A673 (cell line): ENCODE measurements at regions not wholly inside any gene's neighbourhood (a gene's known extent, or its start where the extent isn't known, plus 50 kb on each side); places are given as distances from the start of the nearest gene placed in this dataset.

Experiments
- BruUV-seq: library from RNA; stranded (reverse); fragments of 400-500 nt; replicated peaks from 2 replicates; lab custom pipeline; 2021; lab: Mats Ljungman, UMichigan
- CTCF ChIA-PET: fragments of 300-600 bp; sonication (Branson Sonifier 250); formaldehyde crosslinking; loops from one replicate; lab custom pipeline; 2022; ENCODE audit warnings: antibody characterized with exemption; lab: Charles Lee
- POLR2A ChIA-PET: fragments of 300-600 bp; sonication (Branson Sonifier 250); formaldehyde crosslinking; loops from one replicate; lab custom pipeline; 2022; ENCODE audit warnings: antibody characterized with exemption; ENCODE audit not compliant: low non-redundant PET; lab: Charles Lee
- DNase-seq: peaks from one replicate; pipeline ENCODE4 v3.0.0-alpha.2; 2015; ENCODE audit warnings: low spot score
- H3K27ac ChIP-seq: fragments of 200-600 bp; sonication (generic); 2 replicates; pipeline ENCODE4 v1.5.1; 2016; ENCODE audit warnings: mixed run types, low read depth, mild to moderate bottlenecking, mixed read lengths, antibody characterized with exemption, low read length; ENCODE audit not compliant: poor library complexity, severe bottlenecking
- H3K27me3 ChIP-seq: fragments of 200-600 bp; sonication (generic); replicated peaks from 2 replicates; pipeline ENCODE4 v1.6.1; 2017; ENCODE audit warnings: mixed run types, low read depth, mild to moderate bottlenecking, mixed read lengths, antibody characterized with exemption, low read length; ENCODE audit not compliant: insufficient read depth, poor library complexity
- H3K36me3 ChIP-seq: fragments of 200-600 bp; sonication (generic); 2 replicates; pipeline ENCODE4 v1.6.1; 2016; ENCODE audit warnings: mixed run types, mild to moderate bottlenecking, mixed read lengths, antibody characterized with exemption, low read length; ENCODE audit not compliant: insufficient read depth, poor library complexity, severe bottlenecking
- H3K4me1 ChIP-seq: fragments of 200-600 bp; sonication (generic); 2 replicates; pipeline ENCODE4 v1.6.1; 2017; ENCODE audit warnings: mixed run types, mild to moderate bottlenecking, mixed read lengths, antibody characterized with exemption, low read length; ENCODE audit not compliant: insufficient read depth, poor library complexity, severe bottlenecking
- H3K4me3 ChIP-seq: fragments of 200-600 bp; sonication (generic); 2 replicates; pipeline ENCODE4 v1.5.1; 2016; ENCODE audit warnings: low read depth, mixed run types, mild to moderate bottlenecking, mixed read lengths, low read length; ENCODE audit not compliant: poor library complexity, severe bottlenecking
- H3K9me3 ChIP-seq: fragments of 200-600 bp; sonication (generic); 2 replicates; pipeline ENCODE4 v1.6.1; 2016; ENCODE audit warnings: mixed run types, low read depth, mild to moderate bottlenecking, mixed read lengths, antibody characterized with exemption, low read length; ENCODE audit not compliant: poor library complexity, severe bottlenecking
- CTCF ChIP-seq: fragments of 300-800, 200-600 bp; sonication (generic); conservative IDR thresholded peaks from 2 replicates; pipeline ENCODE4 v1.5.1; 2017; ENCODE audit warnings: low read depth, mild to moderate bottlenecking, antibody characterized with exemption, low read length, moderate library complexity, mixed read lengths
- EZH2 ChIP-seq: fragments of 200-600 bp; sonication (generic); IDR thresholded peaks from 2 replicates; pipeline ENCODE4 v1.6.1; 2017; ENCODE audit warnings: borderline replicate concordance, low read depth, mild to moderate bottlenecking, mixed read lengths, antibody characterized with exemption, low read length; ENCODE audit not compliant: poor library complexity, severe bottlenecking
- intact Hi-C: fragments of 100-400 bp; cut with micrococcal nuclease; formaldehyde crosslinking; loops from one replicate; pipeline ENCODE4 v1.10.0; 2022; ENCODE audit not compliant: unreplicated experiment

GRCh38 chr12:61011767-61012423 is 1248.3 kb upstream of the USP15 start:
- no peak overlapping the region for H3K27ac ChIP-seq
- ChIA-PET CTCF (no interaction called here), POLR2A (no interaction called here)
- H3K36me3 ChIP-seq, result no peaks in the 10 kb centered on the region
- TF ChIP-seq EZH2 (no peak), CTCF (no peak)
- BruUV-seq, result no TSS peak
- no peaks in the 10 kb centered on the region for H3K9me3 ChIP-seq
- intact Hi-C loops, result no loop called here
- H3K4me3 ChIP-seq, result no peak overlapping the region
- H3K4me1 ChIP-seq, result no peaks in the 10 kb centered on the region
- DNase-seq, result no peak
- H3K27me3 ChIP-seq, result no peaks in the 10 kb centered on the region

- intact Hi-C loops, result no loop called here
- Histone ChIP-seq H3K27ac (no peak overlapping the region), H3K9me3 (no peaks in the 10 kb centered on the region), H3K4me1 (no peaks in the 10 kb centered on the region), H3K4me3 (no peak overlapping the region), H3K36me3 (no peaks in the 10 kb centered on the region), H3K27me3 (no peaks in the 10 kb centered on the region)
- DNase-seq, result no peak
- ChIA-PET POLR2A (no interaction called here), CTCF (no interaction called here)
- no TSS peak for BruUV-seq
- no peak for TF ChIP-seq CTCF
These were observed 1241.6 kb upstream of the USP15 start for GRCh38 chr12:61018571-61018970.

DNA sequence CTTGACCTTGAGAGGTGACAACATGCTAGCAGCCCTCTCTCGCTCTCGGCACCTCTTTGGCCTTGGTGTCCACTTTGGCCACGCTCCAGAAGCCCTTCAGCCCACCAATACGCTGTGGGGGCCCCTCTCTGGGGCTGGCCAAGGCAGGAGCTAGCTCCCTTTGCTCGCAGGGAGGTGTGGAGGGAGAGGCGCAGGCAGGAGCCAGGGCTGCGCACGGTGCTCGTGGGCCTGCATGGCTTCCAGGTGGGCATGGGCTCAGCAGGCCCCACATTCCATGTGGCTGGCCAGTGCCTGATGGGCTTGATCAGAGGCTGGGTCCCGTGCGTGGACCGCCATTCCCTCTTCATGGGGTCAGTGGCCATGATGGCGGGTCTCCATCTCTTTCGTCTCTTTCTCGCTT is 1237.0 kb upstream of the USP15 start:
- H3K4me1 ChIP-seq, result no peaks in the 10 kb centered on the region
- H3K4me3 ChIP-seq, result no peak overlapping the region
- no peak overlapping the region for H3K27ac ChIP-seq
- H3K36me3 ChIP-seq, result no peaks in the 10 kb centered on the region
- ChIA-PET CTCF (no interaction called here), POLR2A (no interaction called here)
- BruUV-seq, result no TSS peak
- peaks cover 9% of the 10 kb centered on the region for H3K9me3 ChIP-seq
- TF ChIP-seq CTCF, result no peak
- no peak for TF ChIP-seq EZH2
- no peaks in the 10 kb centered on the region for H3K27me3 ChIP-seq
- intact Hi-C loops, result no loop called here
- DNase-seq, result no peak
